ENCODE measurements at regions not wholly inside any gene's neighbourhood (a gene's known extent, or its start where the extent isn't known, plus 50 kb on each side); places are given as distances from the start of the nearest gene placed in this dataset. TPM values are rescaled to one million over a fixed set of nuclear protein-coding genes. Genes with fewer than 3 reads are reported as not detected.

DNA sequence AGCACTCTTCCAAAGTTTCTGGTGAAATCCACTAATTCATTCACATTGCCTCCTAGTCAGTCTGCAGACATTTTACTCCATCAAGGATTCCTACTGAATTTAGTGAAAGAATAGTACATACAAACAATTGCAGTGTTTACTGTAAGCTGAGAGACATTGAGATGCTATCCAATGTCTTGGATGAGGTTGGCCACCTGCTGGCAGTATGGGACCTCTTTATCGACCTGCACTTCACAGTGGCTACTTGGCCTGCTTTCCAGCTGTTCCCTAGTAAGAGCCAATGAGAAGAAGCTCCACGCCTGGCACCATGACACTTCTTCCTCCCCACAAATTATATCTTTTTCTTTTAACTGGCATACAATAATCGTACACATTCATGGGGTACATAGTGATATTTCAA, 51.5 kb upstream of the LRIF1 start:
- DNase-seq (ENCODE audit: low read depth, low spot score) (no peak), FAIRE-seq (no peak)
- no peak overlapping the region for H3K27ac ChIP-seq (ENCODE audit: insufficient read depth, low read depth, low read length)
- no peaks in the 10 kb centered on the region for H3K4me1 ChIP-seq (ENCODE audit: control insufficient read depth, extremely low read depth, insufficient read depth, low read length)
- BruUV-seq (replicated peaks), result no TSS peak
- H4K20me1 ChIP-seq (replicated peaks; ENCODE audit: control insufficient read depth, extremely low read depth, insufficient read depth, low read length), result no peaks in the 10 kb centered on the region
- CTCF ChIA-PET, result interaction anchor here (2.0 kb wide), 1 partner anchor 15 kb away, joined by 12 read pairs; no protein-coding TSS in a partner anchor
- no peak overlapping the region for H3K4me2 ChIP-seq (ENCODE audit: insufficient read depth, low read length)
- no peak overlapping the region for H2AFZ ChIP-seq (ENCODE audit: low read depth, low read length)
- intact Hi-C loops (cut with micrococcal nuclease) (no loop called here), dilution Hi-C loops (cut with MboI; ENCODE audit: extremely low pct_ligation_motif_present, low sequenced_read_pairs) (no loop called here)
- no peak overlapping the region for H3K9ac ChIP-seq (replicated peaks; ENCODE audit: extremely low read depth, insufficient read depth, low read length)
- TF ChIP-seq, protein P1, sequence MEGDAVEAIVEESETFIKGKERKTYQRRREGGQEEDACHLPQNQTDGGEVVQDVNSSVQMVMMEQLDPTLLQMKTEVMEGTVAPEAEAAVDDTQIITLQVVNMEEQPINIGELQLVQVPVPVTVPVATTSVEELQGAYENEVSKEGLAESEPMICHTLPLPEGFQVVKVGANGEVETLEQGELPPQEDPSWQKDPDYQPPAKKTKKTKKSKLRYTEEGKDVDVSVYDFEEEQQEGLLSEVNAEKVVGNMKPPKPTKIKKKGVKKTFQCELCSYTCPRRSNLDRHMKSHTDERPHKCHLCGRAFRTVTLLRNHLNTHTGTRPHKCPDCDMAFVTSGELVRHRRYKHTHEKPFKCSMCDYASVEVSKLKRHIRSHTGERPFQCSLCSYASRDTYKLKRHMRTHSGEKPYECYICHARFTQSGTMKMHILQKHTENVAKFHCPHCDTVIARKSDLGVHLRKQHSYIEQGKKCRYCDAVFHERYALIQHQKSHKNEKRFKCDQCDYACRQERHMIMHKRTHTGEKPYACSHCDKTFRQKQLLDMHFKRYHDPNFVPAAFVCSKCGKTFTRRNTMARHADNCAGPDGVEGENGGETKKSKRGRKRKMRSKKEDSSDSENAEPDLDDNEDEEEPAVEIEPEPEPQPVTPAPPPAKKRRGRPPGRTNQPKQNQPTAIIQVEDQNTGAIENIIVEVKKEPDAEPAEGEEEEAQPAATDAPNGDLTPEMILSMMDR (IDR thresholded peaks at IDR 0.05; ENCODE audit: extremely low read depth in 1 of 2, insufficient read depth in 1 of 2, low read depth in 1 of 2, low read length in 2 of 2), result no peak
- TF ChIP-seq POLR2A (IDR thresholded peaks at IDR 0.05; ENCODE audit: low read depth, low read length) (no peak), GATA2 (IDR thresholded peaks at IDR 0.05; ENCODE audit: insufficient read depth, insufficient read length, low read depth, low read length) (no peak), FOS (IDR thresholded peaks at IDR 0.05; ENCODE audit: borderline replicate concordance, insufficient read depth, low read length) (no peak), POLR2AphosphoS5 (IDR thresholded peaks at IDR 0.05; ENCODE audit: insufficient read depth, low read depth, low read length) (no peak), EZH2 (IDR thresholded peaks at IDR 0.05; ENCODE audit: borderline replicate concordance, low read depth, low read length, severe bottlenecking) (no peak), JUN (IDR thresholded peaks at IDR 0.05; ENCODE audit: borderline replicate concordance, insufficient read depth, insufficient read length, low read depth) (no peak), MAX (IDR thresholded peaks at IDR 0.05; ENCODE audit: insufficient read depth, insufficient read length) (no peak)
- no peaks in the 10 kb centered on the region for H3K9me3 ChIP-seq (replicated peaks; ENCODE audit: control insufficient read depth, insufficient read depth, low read length)
- H3K27me3 ChIP-seq (ENCODE audit: control insufficient read depth in 2 of 2, insufficient read depth in 2 of 2, low read length in 2 of 2), result no peaks in the 10 kb centered on the region
- no peak overlapping the region for H3K4me3 ChIP-seq (replicated peaks in 1 of 3; ENCODE audit: insufficient read depth in 1 of 3, low read depth in 1 of 3, low read length in 3 of 3)
- H3K36me3 ChIP-seq (ENCODE audit: control insufficient read depth in 2 of 2, extremely low read depth in 1 of 2, insufficient read depth in 2 of 2, low read length in 2 of 2), result no peaks in the 10 kb centered on the region
- POLR2A ChIA-PET, result no interaction called here
- H3K9me1 ChIP-seq (replicated peaks; ENCODE audit: control insufficient read depth, extremely low read depth, insufficient read depth, low read length), result no peaks in the 10 kb centered on the region
- no peaks in the 10 kb centered on the region for H3K79me2 ChIP-seq (ENCODE audit: control insufficient read depth, insufficient read depth, low read length)

Small RNA genes in the stretch of these regions (small RNA-seq; reads per million reads assigned to genes)
- not detected for gene RNA5SP54 (ENCODE audit: insufficient read depth, insufficient read length, low read depth, low replicate concordance)
